Lower lobe of right lung (tissue), 2 donors: ENCODE measurements at regions not wholly inside any gene's neighbourhood (a gene's known extent, or its start where the extent isn't known, plus 50 kb on each side); places are given as distances from the start of the nearest gene placed in this dataset.

Experiments used
- ATAC-seq, 2 donors: fragments of 200-7000 bp; cut with Tn5 transposase; one replicate each; pipeline ENCODE4 v1.9.1; 2020 to 2022; ENCODE audit warnings: mild to moderate bottlenecking in 2 of 2, moderate library complexity in 2 of 2
- DNase-seq: peaks from one replicate; pipeline ENCODE4 v3.0.0-alpha.2; 2020
- H3K27ac ChIP-seq: fragments of 200-600 bp; one replicate; pipeline ENCODE4 v1.8.0; 2022
- H3K27me3 ChIP-seq: fragments of 200-600 bp; one replicate; pipeline ENCODE4 v1.8.0; 2022; ENCODE audit warnings: low read depth
- H3K36me3 ChIP-seq: fragments of 200-600 bp; one replicate; pipeline ENCODE4 v1.8.0; 2022; ENCODE audit warnings: mild to moderate bottlenecking
- H3K4me1 ChIP-seq: fragments of 200-600 bp; one replicate; pipeline ENCODE4 v1.8.0; 2022
- H3K4me3 ChIP-seq: fragments of 200-600 bp; one replicate; pipeline ENCODE4 v1.8.0; 2022; ENCODE audit warnings: mild to moderate bottlenecking
- H3K9me3 ChIP-seq: fragments of 200-600 bp; one replicate; pipeline ENCODE4 v1.8.0; 2022
- intact Hi-C: fragments of 100-400 bp; cut with DNase I; formaldehyde crosslinking; loops from one replicate; pipeline ENCODE4 v1.11.0; 2022
- TF ChIP-seq, protein P1 (sequence below): fragments of 200-600 bp; IDR thresholded peaks from one replicate; pipeline ENCODE4 v1.8.0; 2022; ENCODE audit warnings: antibody characterized with exemption, mild to moderate bottlenecking
- donor health status: DM: no; HTN: yes; CAD: no; lungs with severe emphysema.

DNA sequence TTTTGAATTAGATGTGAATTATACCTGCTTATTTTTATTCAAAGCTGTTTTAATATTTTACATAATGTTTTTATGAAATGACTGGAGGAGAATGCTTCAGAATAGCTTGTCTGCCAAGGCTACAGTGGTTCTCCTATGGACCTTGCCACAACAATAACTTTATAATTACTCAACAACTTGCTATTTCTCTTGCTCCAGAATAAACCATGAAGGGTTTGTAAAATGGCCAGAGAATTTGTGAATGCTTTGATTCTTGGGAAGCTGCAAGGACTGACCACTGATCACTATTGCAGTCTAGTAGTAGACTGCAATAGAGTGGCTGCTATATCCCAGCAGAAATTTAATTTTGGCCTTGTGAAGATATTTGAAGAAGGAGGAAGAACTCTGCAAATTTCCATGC, 199.7 kb downstream of the FAT3 start:
- TF ChIP-seq, protein P1, sequence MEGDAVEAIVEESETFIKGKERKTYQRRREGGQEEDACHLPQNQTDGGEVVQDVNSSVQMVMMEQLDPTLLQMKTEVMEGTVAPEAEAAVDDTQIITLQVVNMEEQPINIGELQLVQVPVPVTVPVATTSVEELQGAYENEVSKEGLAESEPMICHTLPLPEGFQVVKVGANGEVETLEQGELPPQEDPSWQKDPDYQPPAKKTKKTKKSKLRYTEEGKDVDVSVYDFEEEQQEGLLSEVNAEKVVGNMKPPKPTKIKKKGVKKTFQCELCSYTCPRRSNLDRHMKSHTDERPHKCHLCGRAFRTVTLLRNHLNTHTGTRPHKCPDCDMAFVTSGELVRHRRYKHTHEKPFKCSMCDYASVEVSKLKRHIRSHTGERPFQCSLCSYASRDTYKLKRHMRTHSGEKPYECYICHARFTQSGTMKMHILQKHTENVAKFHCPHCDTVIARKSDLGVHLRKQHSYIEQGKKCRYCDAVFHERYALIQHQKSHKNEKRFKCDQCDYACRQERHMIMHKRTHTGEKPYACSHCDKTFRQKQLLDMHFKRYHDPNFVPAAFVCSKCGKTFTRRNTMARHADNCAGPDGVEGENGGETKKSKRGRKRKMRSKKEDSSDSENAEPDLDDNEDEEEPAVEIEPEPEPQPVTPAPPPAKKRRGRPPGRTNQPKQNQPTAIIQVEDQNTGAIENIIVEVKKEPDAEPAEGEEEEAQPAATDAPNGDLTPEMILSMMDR = no peak
- Histone ChIP-seq H3K9me3 (no peaks in the 10 kb centered on the region), H3K27me3 (no peaks in the 10 kb centered on the region), H3K4me3 (no peak overlapping the region), H3K4me1 (no peaks in the 10 kb centered on the region), H3K27ac (no peak overlapping the region), H3K36me3 (no peaks in the 10 kb centered on the region)
- intact Hi-C loops = no loop called here
- no peak for ATAC-seq
- DNase-seq = no peak

DNA sequence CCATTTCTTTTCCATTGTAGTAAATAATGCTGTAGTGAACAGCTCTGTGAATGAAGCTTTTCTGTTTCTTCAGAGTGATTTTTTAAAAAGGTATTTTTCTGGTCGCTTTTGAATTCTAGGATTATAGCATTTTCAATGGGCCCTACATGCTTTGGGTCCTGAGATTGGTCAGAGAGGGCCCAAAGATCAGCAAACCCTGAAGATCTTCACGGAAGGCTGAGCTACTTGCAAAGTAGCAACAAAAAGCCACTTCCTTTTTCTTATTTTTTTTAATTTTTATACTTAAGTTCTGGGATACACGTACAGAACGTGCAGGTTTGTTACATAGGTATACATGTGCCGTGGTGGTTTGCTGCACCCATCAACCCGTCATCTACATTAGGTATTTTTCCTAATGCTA, 200.5 kb downstream of the FAT3 start:
- H3K4me1 ChIP-seq = no peaks in the 10 kb centered on the region
- no peak for DNase-seq
- no peaks in the 10 kb centered on the region for H3K9me3 ChIP-seq
- intact Hi-C loops = no loop called here
- no peak for ATAC-seq
- H3K27ac ChIP-seq = no peak overlapping the region
- H3K27me3 ChIP-seq = no peaks in the 10 kb centered on the region
- TF ChIP-seq, protein P1 = no peak
- H3K4me3 ChIP-seq = no peak overlapping the region
- no peaks in the 10 kb centered on the region for H3K36me3 ChIP-seq

DNA sequence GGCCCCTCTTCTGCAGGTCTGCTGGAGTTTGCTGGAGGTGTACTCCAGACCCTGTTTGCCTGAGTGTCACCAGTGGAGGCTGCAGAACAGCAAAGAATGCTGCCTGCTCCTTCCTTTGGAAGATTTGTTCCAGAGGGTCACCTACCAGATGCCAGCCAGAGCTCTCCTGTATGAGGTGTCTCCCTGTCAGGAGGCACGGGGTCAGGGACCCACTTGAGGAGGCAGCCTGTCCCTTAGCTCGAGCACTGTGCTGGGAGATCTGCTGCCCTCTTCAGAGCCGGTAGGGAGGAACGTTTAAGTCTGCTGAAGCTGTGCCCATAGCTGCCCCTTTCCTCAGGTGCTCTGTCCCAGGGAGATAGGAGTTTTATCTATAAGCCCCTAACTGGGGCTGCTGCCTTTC, 207.9 kb downstream of the FAT3 start:
- H3K4me3 ChIP-seq = no peak overlapping the region
- TF ChIP-seq, protein P1 = no peak
- H3K27me3 ChIP-seq = no peaks in the 10 kb centered on the region
- no peaks in the 10 kb centered on the region for H3K9me3 ChIP-seq
- no peaks in the 10 kb centered on the region for H3K4me1 ChIP-seq
- DNase-seq (no peak), ATAC-seq (no peak)
- intact Hi-C loops = no loop called here
- H3K27ac ChIP-seq = no peak overlapping the region
- H3K36me3 ChIP-seq = no peaks in the 10 kb centered on the region

DNA sequence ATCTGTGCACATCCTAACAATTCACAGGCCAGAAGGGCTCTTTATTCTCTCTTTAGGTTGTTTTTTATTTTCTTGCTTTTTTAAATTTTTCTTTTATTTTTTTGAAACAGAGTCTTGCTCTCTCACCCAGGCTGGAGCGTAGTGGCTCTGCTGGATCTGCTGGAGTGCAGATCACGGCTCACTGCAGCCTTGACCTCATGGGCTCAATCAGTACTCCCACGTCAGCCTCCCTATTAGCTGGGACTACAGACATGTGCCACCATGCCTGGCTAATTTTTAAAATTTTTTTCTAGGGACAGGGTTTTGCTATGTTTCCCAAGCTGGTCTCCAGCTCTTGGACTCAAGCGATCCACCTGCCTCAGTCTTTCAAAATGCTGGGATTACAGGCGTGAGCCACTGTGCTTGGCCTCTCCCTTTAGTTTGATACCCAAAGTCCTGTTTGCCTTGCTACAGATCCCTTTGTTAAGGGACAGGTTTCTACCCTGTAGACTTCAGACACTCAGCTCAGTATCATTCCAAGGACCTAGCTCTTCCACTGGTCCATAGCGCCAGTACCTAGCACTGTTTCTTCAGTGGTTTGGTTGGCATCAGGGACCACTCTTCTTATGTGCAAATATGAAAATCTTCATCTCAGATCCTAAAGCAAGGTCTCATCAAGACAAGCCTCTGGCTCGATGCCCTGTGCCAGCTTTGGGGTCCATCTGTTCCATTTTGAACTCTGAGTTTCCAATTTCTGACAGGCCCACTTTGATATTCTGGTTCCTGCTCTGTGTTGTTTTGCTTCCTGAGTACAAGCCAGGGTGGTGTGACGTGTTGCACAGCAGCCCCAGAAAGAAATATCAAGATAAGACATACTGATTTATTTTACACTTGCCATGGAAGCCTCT, 211.7 kb downstream of the FAT3 start:
- DNase-seq (no peak), ATAC-seq (no peak)
- Histone ChIP-seq H3K9me3 (no peaks in the 10 kb centered on the region), H3K27ac (no peak overlapping the region), H3K36me3 (no peaks in the 10 kb centered on the region), H3K4me3 (no peak overlapping the region), H3K27me3 (no peaks in the 10 kb centered on the region), H3K4me1 (no peaks in the 10 kb centered on the region)
- TF ChIP-seq, protein P1 = no peak
- intact Hi-C loops = no loop called here

DNA sequence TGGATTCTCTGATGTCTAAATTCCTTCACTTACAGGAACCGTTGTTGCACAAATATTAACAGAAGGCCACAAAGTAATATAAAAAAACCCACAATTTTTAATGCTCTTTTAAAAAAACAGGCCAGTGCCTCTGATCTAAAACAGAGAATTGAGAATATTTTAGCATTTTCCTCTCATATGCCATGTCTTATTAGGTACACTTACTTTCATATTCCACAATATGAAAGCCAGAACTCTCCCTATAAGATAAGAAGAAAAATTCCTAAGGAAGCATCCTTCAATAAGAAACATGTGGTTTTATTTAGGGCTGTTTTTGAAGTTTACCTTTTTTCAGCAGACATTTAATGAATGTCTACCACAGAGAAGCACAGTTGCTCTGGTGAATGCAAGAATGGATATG, 214.5 kb downstream of the FAT3 start:
- Histone ChIP-seq H3K9me3 (no peaks in the 10 kb centered on the region), H3K36me3 (no peaks in the 10 kb centered on the region), H3K4me3 (no peak overlapping the region), H3K4me1 (no peaks in the 10 kb centered on the region), H3K27me3 (no peaks in the 10 kb centered on the region), H3K27ac (no peak overlapping the region)
- no peak for DNase-seq
- ATAC-seq = no peak
- TF ChIP-seq, protein P1 = no peak
- intact Hi-C loops = no loop called here
